MV-4-11 (cell line): ENCODE measurements at regions not wholly inside any gene's neighbourhood (a gene's known extent, or its start where the extent isn't known, plus 50 kb on each side); places are given as distances from the start of the nearest gene placed in this dataset.
A peak's percentile ranks its signal among the peaks of the same experiment; 100 is the strongest.

ENCODE experiments used
- DNase-seq: peaks from one replicate; lab custom pipeline; 2025; lab: John Stamatoyannopoulos, UW

DNA sequence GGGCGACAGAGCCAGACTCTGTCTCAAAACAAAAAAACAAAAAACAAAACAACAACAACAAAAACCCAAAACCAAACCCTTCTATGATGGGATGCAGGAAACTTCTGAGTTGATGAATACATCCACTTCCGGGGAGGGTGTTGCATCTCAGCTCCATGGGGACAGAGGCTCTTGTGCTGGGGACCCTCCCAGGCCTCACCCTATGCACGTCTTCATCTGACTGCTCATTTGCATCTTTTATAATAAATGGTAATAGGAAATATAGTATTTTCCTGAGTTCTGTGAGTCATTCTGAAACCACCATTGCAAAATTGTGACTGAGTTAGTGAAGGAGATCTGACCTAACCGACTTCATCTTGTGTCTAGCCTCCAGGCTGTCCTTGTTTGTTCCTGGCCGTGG is 109.5 kb upstream of the SLC28A3 start:
- peak; percentile 75 for DNase-seq

DNA sequence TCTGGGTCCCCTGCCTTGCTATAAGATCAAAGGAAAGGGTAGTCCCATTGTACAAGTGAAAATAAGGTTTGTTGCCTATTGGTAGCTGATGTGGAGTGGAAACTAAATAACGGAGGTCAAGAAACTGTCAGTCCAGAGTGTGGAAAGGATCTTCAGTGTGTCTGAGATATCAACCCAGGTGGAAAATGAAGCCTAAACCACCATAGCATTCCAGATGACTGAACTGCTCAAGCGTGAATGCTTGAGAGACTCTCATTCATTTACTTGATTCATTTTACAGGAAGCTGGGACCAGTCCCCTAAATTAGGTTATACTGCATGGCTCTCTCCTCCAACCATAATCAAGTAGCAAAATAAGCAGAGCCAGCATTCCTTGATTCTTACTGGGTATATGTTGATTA is 116.0 kb upstream of the SLC28A3 start:
- DNase-seq: no peak

DNA sequence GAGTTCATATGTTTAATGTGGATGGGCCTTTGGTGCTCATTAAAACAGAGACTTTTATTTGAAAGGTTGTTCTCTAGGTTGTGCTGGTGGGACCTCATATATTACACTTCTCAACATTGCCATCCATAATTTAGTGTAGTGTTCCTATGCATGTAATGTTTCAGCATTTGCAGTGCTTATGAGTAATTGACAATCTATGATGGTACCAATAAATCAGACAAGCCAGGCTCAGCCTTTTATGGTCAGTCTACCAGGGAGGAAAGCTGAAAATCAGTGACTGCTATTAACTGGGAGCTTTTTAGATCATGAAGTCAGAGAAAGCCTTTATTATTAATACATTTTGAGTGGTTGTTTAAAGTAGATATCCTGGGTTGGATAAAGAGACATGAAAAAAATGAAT is 120.1 kb upstream of the SLC28A3 start:
- no peak for DNase-seq

DNA sequence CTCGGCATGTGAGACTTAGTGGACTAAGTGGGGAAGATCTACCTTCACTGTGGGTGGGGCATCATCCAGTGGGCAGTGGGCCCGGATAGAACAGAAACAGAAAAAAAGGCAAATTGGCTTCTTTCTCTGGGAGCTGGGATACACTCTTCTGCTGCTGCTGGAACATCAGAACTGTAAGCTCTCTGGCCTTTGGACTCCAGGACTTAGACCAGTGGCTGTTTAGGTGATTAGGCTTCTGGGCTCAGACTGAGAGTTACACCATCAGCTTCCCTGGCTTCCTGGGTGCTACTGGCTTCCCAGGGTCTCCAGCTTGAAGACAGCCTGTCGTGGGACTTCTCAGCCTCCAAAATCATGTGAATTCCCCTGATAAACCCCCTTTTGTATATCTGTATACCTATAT is 122.7 kb upstream of the SLC28A3 start:
- no peak for DNase-seq

DNA sequence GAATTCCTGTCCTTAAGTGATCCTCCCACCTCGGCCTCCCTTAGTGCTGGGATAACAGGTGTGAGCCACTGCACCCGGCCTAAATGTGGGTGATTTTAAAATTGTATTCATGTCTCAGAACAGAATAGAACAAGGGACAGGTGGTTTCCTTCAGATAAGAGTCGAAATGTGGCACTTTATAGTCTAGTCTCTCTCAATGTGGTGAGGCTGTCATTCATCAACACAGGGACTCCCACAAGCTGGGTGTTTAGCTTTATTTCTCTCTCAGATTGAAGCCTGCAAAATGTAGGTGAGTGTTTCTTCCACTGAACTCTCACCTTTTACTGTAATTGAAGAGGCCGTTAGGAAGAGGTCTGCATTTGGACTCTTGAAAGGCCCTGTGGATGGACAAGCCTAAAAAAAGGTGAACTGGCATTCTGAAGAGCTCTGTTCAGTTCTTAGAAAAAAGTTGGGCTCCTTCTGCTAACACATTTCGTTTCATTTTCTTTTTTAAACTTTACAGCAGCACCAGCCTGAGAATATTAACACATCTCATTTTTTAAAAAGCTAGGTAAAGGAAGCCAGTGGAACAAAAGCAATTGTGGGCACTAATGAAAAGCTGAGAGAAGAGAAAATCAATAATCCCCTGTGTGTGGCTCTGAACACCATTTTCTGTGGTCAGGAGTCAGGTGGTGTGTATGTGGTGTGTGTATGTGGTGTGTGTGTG is 126.2 kb upstream of the SLC28A3 start:
- DNase-seq: no peak

DNA sequence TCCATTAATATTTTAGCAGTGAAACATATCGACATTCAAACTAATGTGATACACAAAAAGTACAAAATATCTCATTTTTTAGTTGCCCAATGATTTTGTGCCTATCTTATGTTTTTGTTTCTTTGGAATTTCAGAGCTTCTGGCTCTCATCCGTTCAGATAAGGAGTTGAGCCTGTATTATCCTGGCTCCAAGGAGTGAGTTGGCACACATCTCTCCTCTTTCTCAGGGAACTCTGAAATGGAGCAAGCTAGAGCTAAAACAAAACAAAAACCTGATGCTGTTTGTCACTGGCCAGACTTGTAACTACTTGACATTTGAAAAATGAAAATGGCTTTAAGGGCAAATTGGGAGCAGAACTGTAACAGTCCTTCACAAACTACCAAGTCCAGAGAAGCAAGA is 131.3 kb upstream of the SLC28A3 start:
- no peak for DNase-seq

DNA sequence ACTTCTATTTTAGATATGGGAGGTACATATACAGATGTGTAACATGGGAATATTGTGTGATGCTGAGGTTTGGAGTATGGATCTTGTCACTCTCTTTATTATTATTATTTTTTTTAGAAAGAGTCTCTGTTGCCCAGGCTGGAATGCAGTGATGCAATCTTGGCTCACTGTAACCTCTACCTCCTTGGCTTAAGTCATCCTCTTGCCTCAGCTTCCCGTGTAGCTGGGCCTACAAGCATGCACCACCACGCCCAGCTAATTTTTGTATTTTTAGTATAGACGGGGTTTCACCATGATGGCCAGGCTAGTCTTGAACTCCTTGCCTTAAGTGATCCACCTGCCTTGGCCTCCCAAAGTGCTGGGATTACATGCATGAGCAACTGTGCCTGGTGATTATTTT is 138.4 kb upstream of the SLC28A3 start:
- DNase-seq: no peak

DNA sequence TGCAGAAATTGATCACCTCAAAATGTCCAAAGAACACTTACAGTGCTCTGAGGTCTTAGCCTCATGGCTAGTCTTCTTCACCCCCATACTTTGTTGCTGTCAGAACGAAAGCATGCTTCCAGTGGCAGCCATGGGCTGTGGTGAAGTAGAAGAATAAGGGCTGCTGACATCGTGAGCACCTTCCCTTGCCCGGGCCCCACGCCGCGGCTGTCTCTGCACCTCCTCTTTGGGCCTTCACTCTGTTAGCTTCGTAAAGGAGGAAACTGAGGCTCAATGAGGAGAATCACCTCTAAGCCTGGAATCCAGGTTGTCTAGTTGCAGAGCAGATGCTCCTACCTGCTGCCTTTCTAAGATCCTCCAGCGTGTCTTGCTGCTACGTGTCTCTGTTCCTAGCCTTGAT is 139.5 kb upstream of the SLC28A3 start:
- DNase-seq: no peak

DNA sequence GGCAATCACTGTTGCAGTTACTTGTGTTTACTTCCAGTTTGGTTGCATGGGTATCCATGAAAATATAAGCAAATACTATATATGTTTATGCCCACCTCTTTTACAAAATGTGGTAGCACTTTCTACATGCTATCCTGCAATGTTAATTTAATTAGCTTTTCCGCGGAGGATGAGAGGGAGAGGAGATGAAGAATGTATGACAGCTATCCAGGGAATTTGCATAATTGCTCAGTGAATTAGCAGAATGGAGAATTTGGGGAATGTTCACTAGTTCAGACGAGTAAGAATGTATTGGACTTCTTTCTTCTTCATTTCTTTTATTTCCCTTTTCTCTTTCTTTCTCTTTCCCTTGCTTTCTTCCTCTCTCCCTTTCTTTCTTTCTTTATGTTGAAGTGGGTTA is 140.7 kb upstream of the SLC28A3 start:
- DNase-seq: no peak

DNA sequence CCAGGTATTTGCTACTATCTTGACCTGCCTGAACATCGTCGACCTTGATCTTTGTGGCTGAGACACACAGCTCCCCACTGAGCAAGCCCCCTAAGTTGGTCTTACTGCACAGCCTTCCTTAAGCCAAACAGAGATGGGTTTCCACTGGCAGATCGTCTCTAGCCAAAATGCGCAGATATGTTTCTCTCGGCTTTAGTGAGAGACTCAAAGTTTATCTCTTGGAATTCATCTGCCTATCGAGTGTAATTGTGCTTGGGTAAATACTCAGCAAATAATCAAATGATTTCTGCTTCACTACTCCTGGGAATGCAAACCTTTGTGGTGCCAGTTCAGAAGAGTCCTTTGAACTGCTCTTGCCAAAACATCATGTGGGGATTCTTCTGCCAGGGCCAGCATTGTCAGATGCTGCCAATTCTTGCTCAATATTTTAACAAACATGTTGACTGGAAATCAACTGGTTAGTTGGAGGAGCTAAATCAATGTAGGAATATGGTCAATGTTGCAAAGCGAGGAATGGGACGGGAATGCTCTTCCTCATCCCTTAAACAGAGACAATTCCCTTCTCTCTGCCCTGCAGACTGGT is 141.2 kb upstream of the SLC28A3 start:
- no peak for DNase-seq

DNA sequence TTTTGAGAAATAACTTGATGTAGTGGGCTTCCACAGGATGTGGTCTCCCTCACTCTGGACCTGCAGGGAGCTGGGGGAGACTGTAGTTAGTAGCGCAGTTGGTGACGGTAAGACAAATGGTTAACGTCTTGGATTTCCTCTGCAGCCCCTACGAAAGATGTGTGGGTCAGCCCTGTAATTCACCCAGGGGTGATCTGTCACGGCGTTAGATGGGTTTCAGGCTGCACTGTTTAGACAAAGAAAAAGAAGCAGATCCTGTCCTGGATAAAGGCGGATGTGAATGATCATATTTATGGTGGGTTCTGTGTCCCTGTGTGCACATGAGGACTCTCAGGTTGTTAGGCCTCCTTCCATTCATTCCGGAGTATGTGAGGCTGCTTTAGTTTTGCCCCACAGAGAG is 142.0 kb upstream of the SLC28A3 start:
- no peak for DNase-seq

DNA sequence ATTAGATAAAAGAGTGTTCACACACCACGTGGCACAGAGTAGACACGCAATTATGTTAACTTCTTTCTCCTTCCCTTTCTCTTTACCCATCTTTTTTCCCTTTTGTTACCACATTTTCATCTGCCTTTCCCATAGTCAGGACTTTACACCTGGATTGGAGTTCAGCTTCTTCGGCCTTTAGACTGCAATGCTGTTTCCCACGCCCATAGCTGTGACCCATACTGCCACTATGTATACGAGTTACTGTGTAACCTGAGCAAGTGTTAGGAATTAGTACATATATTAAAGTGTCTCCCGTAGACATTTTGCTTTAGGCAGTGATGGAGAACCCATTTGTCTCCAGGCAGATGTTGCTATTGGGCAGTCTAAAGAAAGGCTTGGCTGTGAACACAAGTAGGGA is 143.6 kb upstream of the SLC28A3 start:
- DNase-seq: no peak

DNA sequence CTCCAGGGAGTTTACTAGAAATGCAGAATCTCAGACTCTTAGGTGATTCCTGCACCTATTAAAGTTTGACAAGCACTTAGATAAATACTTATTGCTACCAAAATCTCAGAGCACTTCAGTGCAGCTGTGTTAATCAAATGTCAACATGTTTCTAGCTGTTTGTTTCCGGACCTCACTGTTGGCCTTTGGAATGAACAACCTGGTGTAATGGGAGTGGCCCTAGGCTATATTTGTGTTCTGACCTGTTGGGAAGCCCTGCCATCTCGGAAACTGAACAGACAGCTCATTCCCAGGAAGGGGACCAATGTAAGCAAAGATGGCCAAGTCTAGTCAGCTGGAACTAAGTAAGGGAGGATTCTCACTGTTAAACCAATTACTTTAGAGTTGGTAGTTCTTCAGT is 145.0 kb upstream of the SLC28A3 start:
- DNase-seq: no peak

DNA sequence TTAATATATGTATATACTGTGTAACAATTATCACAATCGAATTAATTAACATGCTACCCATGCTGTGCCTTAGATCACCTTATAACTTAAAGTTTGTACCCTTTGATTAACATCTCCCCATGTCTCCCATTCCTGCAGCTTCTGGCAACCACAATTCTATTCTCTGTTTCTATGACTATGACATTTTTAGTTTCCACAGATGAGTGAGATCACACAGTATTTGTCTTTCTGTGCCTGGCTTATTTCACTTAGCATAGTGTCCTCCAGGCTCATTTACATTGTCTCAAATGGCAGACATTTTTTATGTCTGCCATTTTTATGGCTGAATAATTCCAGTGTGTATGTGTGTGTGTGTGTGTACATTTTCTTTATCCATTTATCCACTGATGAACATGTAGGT is 146.1 kb upstream of the SLC28A3 start:
- no peak for DNase-seq

DNA sequence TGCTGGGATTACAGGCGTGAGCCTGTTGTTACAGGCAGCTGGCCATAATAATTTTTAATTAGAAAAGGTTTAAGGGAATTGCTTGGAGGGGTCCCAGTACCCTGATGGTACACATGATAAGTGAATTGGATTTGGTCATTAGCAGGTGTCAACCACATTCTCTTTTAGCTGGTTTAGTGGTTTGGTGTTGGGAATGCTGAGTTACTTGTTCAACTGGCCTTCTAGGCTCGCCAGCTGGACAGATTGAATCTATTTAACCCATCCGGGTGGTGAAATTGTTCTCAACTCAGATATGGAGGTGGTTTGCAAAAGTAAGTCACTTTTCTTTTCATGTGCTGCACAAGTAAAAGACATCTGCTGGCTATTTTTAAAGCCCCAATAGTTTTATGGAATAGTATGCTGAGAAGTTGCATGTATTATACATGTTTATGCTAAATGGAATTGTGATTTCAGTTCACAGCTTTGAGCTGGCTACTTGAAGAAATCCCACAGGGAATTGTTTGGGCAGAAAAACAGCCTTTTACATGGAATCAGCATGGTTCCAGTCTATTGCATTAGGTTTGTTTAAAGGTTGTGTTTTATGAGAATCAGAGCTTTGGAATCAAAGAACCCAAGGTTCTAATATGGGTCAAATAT is 149.8 kb upstream of the SLC28A3 start:
- DNase-seq: no peak

DNA sequence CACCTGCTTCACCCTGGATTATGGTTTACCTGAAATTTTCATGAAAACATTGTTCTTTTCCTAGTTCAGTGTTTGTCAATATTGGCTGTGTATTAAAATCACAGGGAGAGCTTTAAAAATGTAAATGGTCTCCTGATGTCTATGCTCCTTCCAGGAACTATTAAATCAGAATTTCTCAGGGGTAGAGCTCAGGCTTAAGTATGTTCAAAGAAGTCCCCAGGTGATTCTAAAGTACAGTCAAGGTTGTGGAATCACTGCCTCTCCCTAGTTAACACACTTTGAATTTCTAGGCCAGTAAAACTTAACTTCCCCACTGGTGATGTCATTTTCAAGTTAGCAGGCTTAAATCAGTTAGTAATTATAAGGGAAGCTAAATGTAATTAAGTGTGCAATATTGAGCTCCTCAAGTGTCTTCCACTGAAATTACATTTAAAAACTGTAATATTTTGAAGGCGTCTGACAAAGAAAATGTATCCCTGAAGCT is 150.3 kb upstream of the SLC28A3 start:
- no peak for DNase-seq

DNA sequence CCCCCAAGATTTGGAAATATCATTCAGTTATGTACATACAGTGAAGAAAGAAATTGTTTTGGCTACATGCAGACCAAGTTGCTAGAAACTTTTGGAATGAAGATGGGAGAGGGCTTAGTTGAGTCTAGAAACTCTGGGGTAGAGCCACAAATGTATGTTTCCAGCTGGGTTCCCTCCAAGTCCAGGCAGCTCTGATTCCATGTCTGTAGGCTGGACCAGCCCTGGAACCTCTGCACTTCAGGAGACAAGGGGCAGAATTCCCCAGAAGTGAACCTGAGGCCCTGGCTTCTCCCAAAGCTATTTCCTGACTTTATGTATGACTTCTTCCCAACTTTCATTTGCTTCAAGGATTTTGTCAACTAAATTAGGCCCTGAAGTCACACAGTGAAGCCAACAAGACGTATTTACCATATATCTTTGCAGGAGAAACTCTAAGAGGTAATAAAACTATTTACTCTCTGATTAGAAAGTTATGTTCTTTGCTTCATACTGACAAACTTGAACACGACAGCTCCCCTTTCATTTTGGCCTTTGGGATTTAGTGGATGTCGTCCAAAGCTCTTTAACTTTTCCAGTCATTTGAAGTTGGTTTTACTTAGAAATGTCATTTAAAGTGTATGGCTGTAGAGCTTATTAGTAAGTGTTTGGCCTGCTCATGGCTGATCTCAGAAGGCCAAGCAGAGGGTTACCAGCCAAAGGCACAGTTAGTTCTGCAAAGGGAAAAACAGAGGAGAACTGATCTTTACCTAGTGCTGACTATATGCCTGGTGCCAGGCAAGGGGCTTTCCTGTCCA is 152.0 kb upstream of the SLC28A3 start:
- no peak for DNase-seq

DNA sequence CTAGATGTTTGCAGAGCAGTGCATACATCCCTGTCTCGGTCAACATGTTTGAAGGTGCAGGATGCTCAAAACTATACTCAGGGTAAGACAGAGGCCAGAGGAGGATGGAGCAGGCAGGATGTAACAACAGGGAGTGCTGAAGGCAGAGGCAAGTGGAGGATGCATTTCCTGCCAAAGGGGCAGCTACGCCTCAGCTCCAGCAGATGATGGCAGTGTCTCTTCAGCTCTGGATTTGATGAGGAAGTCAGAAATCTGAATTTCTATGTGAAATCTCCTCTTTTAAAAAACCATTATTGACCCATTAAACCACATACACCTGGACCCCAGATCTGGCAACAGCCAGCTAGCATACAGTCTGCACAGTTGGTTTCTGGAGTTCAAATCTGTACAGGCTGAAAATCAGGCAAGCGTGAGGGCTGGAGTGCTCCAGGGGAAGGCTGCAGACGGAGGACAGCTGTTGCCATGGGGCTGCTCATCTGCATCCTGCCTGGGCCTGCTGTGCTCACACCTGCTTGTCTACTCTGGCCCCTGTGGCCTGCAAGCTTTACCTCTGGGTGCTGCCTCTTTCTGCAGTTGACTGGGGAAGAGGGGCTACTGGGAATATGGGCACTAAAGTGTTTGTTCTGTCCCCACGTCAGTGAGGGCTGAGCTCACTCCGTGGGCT is 152.9 kb upstream of the SLC28A3 start:
- peak; percentile 21 for DNase-seq

DNA sequence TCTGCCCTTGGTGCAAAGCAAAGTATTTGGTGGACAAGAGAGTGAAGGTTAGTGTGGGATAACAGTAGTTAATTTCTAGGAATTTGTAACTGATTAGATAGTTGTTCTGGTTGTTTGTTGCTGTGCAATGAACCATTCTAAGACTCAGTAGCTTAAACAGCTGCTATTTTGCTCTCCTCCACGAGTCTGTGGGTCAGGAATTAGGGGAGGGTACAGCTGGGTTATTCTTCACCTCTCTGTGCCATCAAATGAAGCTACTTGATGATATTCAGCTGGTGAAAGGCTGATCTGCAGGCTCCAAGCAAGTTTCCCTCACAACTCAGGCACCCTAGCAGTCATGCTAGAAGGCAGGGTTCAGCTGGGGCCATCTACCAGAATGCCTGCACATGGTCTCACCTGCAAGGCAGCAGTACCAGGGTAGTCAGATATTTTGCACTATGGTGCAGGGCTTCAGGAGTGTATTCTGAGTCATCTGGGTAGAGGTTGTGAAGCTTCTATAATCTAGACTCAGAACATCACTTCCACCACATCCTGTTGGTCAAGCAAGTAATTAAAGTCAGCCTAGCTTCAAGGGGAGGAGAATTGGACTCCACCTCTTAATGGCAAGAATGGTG is 159.5 kb upstream of the SLC28A3 start:
- DNase-seq: peak; percentile 26

DNA sequence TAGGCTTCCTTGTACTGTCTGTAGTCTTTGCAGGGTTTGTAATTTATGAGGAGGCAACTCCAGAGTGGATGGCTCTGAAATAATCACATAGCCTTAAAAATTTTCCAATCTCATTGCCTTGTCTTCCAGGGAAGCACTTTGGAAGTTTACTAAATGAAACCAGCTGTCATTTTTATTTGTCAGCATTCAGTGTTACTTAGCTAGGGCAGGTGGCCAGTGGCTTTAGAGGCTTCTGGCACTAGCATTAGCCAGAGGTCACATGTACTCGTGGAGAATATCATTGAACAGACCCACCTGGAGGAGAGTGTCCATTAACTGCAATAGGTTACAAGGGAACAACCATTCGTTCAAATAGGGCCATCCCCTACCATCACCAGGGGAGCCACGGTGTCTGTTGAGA is 160.3 kb upstream of the SLC28A3 start:
- no peak for DNase-seq

DNA sequence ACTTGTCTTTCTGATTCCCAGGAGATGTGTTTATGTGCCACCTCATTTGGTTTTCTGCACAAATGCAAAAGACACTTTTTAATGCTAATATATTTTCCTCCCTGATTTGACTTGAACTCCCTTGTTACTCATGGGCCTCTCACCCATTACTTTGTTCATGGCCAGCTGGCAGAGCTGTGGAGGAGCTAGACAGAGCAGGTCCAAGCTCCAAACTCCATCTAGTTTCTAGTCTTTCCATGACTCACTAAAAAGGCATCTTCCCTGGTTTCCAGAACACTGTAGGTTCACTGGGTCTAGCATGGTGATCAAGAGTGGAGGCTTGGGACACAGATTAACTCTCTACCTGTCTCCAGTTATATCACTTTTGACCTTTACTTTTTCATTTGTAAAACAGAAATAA is 161.0 kb upstream of the SLC28A3 start:
- no peak for DNase-seq

DNA sequence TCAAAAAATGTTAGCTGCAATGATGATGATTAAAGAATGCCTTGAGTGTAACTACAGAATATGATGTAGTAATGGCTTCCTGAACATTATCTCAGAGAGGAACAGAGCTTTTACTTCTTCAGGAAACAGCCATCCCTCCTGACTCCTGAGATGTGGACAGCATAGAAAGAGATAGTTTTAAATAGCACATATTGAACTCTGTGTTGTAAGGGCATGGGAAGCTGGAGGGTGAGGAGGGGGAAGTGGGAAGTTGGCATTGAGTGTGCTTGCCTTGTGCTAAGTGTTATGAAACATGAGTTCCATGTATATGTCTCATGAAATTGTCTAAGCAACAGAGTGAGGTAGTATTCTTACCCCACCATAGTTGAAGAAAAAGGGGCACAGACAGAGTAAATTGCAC is 161.5 kb upstream of the SLC28A3 start:
- peak; percentile 83 for DNase-seq
